ENCODE measurements at regions not wholly inside any gene's neighbourhood (a gene's known extent, or its start where the extent isn't known, plus 50 kb on each side); places are given as distances from the start of the nearest gene placed in this dataset.

- TF ChIP-seq, protein P1, sequence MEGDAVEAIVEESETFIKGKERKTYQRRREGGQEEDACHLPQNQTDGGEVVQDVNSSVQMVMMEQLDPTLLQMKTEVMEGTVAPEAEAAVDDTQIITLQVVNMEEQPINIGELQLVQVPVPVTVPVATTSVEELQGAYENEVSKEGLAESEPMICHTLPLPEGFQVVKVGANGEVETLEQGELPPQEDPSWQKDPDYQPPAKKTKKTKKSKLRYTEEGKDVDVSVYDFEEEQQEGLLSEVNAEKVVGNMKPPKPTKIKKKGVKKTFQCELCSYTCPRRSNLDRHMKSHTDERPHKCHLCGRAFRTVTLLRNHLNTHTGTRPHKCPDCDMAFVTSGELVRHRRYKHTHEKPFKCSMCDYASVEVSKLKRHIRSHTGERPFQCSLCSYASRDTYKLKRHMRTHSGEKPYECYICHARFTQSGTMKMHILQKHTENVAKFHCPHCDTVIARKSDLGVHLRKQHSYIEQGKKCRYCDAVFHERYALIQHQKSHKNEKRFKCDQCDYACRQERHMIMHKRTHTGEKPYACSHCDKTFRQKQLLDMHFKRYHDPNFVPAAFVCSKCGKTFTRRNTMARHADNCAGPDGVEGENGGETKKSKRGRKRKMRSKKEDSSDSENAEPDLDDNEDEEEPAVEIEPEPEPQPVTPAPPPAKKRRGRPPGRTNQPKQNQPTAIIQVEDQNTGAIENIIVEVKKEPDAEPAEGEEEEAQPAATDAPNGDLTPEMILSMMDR (IDR thresholded peaks at IDR 0.05) = no peak
- no peak for TF ChIP-seq POLR2A (IDR thresholded peaks at IDR 0.05)
These were observed 112.9 kb upstream of the PDE7B start for GRCh38 chr6:135738636-135739035.

Measured in right lobe of liver (tissue), 4 donors.